IgD-negative memory B cell (primary cell): ENCODE measurements at regions not wholly inside any gene's neighbourhood (a gene's known extent, or its start where the extent isn't known, plus 50 kb on each side); places are given as distances from the start of the nearest gene placed in this dataset.

Source experiments
- H3K27ac Mint-ChIP-seq, 3 donors: one replicate each; pipeline ENCODE4 v1.8.0; 2020 to 2022; ENCODE audit warnings: mild to moderate bottlenecking in 3 of 3, mixed read lengths in 3 of 3, moderate library complexity in 1 of 3
- H3K27me3 Mint-ChIP-seq: one replicate; pipeline ENCODE4 v1.8.0; 2021; ENCODE audit warnings: mixed read lengths
- H3K36me3 Mint-ChIP-seq: one replicate; pipeline ENCODE4 v1.8.0; 2020; ENCODE audit warnings: mild to moderate bottlenecking, mixed read lengths
- H3K4me1 Mint-ChIP-seq, 3 donors: one replicate each; pipeline ENCODE4 v1.8.0; 2020 to 2022; ENCODE audit warnings: mixed read lengths in 3 of 3, mild to moderate bottlenecking in 1 of 3
- H3K4me3 Mint-ChIP-seq, 4 donors: one replicate each; pipeline ENCODE4 v1.8.0; 2020 to 2022; ENCODE audit warnings: mild to moderate bottlenecking in 4 of 4, mixed read lengths in 4 of 4, moderate library complexity in 3 of 4
- H3K9me3 Mint-ChIP-seq, 3 donors: one replicate each; pipeline ENCODE4 v1.8.0; 2020 to 2021; ENCODE audit warnings: mixed read lengths in 3 of 3, mild to moderate bottlenecking in 1 of 3

DNA sequence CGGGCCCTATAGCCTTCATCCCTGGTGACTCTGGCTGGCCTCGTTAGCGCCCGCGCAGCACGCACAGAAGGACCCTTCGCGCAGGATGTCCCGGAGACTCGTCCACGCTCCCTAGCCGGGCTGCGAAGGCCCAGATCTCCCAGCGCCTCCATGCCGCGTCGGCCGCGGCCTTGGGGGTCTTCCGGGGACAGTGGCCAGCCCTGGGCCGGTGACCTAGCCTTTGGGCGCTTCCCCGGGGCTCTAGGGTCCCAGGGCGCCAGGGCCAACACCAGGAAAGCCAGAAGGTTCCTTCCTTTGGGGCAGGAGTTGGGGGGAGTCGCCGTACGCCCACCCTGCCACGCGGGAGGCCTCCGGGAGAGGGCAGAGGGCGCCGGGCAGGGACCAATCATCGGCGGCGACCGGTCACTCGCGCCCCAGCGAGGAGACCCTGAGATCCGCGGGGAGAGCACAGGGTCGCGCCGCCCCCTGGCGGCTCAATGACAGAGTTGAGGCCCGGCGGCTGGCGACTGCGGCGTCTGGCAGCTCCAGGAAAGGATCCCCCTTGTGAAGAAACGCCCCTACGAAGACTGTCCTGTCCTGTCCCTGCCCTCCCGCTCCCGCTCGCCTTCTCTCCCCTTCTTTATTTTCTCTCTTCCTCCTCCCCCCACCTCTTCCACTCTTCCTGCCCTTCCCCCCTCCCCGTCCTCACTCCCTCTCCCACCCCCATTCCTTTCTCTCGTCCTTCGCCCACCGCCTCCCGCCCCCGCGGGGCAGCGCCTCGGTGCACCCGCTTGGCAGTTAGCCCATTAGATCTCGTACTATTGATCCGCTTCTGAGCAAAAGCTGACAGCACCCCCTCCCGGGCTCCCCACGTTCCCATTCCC is 62.3 kb upstream of the LBX1 start:
- Mint-ChIP-seq H3K27me3 (peaks cover 60% of the 10 kb centered on the region), H3K4me3 (peak overlapping the region in 3 of 4 donors; percentile 76 to 93 (median 91)), H3K27ac (no peak overlapping the region), H3K36me3 (peaks cover 2% of the 10 kb centered on the region), H3K4me1 (peaks cover 0 to 2% (median 2%) of the 10 kb centered on the region in 3 donors), H3K9me3 (no peaks in the 10 kb centered on the region)

DNA sequence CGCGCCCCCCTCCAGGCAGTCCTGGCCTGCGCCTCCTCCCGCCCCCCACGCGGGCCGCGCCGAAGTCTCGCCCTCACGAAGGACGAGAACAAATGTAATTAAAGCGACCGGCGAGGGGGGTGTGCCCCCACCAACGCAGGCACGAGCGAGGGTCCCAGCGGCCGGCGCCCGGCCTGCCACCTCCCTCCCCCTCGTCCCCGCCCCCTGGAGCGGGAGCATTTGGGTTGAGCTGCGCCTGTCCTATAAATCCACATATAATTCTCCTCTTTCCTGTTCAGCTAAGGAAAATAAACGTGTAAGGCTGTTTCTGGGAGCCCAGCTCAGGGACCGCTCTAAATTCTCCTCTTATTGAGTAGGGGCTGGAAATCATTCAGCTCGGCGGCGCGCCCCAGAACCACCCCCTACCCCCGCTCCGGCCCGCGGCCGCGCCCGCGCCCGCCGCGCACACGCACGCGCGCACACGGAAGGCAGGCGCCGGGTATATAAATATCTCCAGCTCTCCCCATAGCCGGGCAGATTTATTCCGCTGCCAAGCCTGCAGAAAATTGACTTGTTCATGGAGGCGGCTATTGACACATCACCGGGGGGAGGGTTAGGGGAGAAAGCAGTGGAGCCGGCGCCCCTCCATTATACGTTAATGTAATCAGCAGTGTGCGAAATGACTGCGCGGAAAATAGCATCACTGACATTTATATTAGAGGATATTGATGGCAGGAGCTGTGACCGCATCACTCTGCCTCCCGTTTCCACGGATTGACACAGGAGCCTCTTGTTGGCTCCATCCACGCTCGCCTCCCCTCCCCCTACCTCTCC is 61.6 kb upstream of the BTRC start:
- H3K36me3 Mint-ChIP-seq, result peaks cover 2% of the 10 kb centered on the region
- no peak overlapping the region for H3K27ac Mint-ChIP-seq
- peaks cover 53% of the 10 kb centered on the region for H3K27me3 Mint-ChIP-seq
- no peaks in the 10 kb centered on the region for H3K9me3 Mint-ChIP-seq
- H3K4me3 Mint-ChIP-seq, result peak overlapping the region; percentile 25 to 91 (median 83)
- H3K4me1 Mint-ChIP-seq, result peaks cover 0 to 2% (median 0%) of the 10 kb centered on the region in 3 donors

DNA sequence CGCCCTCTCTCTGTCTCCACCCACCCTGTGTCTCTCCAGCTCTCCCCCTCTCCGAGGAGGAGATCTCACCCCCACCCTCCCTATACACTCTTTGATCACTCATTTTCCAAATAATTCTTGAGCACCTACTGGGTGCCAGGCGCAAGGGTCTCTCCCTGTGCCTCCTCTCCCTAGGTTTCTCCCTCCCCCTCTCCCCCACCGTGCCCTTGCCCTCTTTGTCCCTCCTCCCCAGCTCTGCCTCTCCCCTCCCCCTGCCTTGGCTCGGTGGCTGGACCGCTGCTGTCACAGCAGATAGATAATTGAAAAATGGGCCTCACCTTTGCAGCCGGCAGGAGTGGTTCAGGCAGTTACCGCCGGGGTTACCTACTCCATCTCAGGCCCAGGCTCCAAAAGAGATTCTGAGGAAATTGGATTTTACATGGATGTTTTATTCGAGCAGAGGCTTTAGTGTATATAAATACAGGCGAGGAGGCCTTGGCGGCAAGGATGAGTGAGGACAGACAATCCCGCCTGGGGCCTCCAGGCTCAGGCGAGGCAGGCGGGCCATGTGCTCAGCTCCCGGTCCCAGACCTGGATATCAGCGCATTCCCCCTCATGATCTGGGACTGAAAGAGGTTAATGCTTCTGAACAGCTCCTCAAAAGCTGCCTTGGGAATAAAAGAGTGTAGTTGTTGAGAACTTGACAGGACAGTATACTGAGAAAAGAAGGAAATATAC is 60.8 kb upstream of the BTRC start:
- no peaks in the 10 kb centered on the region for H3K9me3 Mint-ChIP-seq
- peaks cover 2% of the 10 kb centered on the region for H3K36me3 Mint-ChIP-seq
- H3K27ac Mint-ChIP-seq, result no peak overlapping the region
- peaks cover 56% of the 10 kb centered on the region for H3K27me3 Mint-ChIP-seq
- H3K4me3 Mint-ChIP-seq, result peak overlapping the region in 1 of 4 donors; percentile 91
- H3K4me1 Mint-ChIP-seq, result peaks cover 0 to 2% (median 2%) of the 10 kb centered on the region in 3 donors

DNA sequence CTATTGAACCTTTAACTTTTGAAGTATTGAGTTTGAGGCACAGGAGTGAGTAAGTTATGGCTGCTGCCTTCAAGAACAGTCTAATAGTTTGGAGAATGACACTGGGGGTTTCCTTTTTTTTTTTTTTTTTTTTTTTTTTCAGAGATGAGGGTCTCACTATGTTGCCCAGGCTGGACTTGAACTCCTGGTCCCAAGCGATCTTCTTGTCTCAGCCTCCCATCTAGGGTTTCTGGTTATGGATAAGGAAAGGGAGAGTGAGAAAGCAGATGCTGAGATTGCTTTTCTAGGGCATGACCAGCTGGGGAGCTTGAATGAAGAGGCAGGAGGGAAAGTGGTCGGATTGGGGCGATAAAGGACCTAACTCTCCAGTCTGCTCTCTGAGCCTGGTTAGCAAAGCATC is 59.9 kb upstream of the BTRC start:
- Mint-ChIP-seq H3K27ac (no peak overlapping the region), H3K4me3 (no peak overlapping the region), H3K4me1 (peaks cover 0 to 2% (median 2%) of the 10 kb centered on the region in 3 donors), H3K9me3 (no peaks in the 10 kb centered on the region), H3K36me3 (peaks cover 2% of the 10 kb centered on the region), H3K27me3 (peaks cover 51% of the 10 kb centered on the region)

DNA sequence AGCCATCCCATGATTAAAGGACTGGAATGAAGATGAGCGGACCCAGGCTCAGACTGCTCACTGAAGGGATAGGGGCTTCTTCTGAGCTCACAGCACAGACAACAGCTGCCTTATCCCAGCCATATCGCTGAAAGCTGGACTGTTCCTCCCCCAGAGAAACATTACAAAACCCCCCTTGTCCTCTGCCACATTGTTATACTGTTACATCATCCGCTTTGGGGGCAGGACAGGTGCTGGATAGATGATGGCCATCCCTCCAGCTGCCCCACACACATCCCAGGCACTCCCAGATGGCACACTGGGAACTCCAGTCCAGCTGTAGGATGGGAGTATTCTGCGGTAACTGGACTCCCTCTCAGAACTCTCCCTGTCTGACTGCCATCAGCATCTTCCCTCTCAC is 58.7 kb upstream of the BTRC start:
- peaks cover 0 to 2% (median 2%) of the 10 kb centered on the region in 3 donors for H3K4me1 Mint-ChIP-seq
- no peaks in the 10 kb centered on the region for H3K9me3 Mint-ChIP-seq
- peaks cover 47% of the 10 kb centered on the region for H3K27me3 Mint-ChIP-seq
- no peak overlapping the region for H3K27ac Mint-ChIP-seq
- peaks cover 2% of the 10 kb centered on the region for H3K36me3 Mint-ChIP-seq
- H3K4me3 Mint-ChIP-seq, result peak overlapping the region in 1 of 4 donors; percentile 55

DNA sequence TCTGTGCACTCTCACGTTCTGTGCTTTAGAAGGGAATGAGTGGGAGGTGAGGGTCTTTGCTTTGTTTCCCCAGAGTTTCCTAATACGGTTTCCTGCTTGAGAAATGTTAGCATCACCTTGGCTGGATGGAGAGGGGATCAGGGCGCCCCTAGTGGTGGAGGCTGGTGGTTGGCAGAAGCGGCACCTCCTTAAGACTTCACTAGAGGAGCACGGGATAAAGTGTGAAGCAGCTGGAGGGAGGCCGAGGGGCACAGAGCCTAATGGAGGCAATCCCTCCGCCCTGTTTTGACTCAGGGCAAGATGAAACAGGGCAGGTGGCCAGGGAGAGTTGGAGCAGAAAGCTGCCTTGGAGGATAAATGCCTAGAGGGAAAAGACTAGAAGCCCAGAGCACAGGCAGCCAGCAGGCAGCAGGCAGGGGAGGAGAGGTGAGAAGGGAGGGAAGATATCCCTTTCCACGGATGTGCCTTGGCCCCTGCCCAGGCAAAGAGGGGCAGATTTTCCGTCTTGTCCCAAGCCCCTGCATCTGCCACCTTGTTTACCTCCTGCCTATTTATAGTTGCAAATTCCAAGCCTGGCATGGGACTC is 56.0 kb upstream of the BTRC start:
- Mint-ChIP-seq H3K36me3 (peaks cover 2% of the 10 kb centered on the region), H3K4me3 (no peak overlapping the region), H3K4me1 (peaks cover 0 to 2% (median 0%) of the 10 kb centered on the region in 3 donors), H3K27ac (no peak overlapping the region), H3K9me3 (no peaks in the 10 kb centered on the region), H3K27me3 (peaks cover 33% of the 10 kb centered on the region)

DNA sequence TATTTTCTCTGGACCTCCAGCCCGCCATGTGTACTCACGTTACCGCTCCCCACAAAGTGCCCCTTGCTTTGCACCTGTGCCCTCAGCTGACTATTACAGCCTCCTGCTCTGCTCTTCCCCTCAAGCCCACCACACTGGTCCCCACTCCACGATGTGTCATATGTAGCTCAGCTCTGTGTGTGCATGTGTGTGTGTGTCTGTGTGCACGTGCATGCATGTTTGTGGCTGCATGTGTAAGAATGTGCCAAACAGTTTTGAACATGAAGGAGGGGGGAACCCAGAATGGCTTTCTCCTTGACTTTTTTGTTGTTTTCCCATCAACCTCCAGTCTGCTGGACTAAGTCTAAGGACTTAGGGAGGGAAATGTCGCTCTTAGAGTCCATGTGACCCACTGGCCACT is 54.8 kb upstream of the BTRC start:
- Mint-ChIP-seq H3K4me1 (peaks cover 0 to 2% (median 0%) of the 10 kb centered on the region in 3 donors), H3K4me3 (no peak overlapping the region), H3K9me3 (no peaks in the 10 kb centered on the region), H3K27ac (no peak overlapping the region), H3K36me3 (peaks cover 2% of the 10 kb centered on the region), H3K27me3 (peaks cover 30% of the 10 kb centered on the region)

DNA sequence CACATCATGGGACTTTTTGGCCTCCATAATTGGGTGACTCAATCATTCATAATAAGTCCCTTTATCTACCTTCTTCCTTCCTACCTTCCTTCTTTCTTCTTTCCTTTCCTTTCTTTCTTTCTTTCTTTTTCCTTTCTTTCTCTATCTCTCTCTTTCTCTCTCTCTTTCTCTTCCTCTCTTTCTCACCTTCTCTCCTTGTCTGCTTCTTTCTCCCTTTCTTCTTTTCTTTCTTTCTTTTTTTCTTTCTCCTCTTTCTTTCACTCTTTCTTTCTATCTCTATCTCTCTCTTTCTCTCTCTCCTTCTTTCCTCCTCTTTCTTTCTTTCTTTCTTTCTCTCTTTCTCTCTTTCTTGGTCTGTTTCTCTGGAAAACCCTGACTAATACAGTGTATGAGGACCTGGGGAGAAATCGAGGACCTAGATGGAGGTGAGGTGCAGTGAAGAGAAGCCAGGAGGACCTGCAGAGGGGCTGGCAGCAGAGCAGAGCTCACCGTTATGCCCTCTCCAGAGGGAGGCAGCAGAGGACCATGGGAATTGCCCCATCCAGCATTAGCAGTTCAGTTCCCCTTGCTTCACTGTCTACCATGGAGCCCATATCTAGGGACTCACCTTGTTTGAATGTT is 52.7 kb upstream of the BTRC start:
- H3K4me1 Mint-ChIP-seq, result peaks cover 0 to 2% (median 0%) of the 10 kb centered on the region in 3 donors
- H3K9me3 Mint-ChIP-seq, result no peaks in the 10 kb centered on the region
- peaks cover 21% of the 10 kb centered on the region for H3K27me3 Mint-ChIP-seq
- H3K27ac Mint-ChIP-seq, result peak overlapping the region in 1 of 3 donors; percentile 30
- H3K36me3 Mint-ChIP-seq, result no peaks in the 10 kb centered on the region
- no peak overlapping the region for H3K4me3 Mint-ChIP-seq

DNA sequence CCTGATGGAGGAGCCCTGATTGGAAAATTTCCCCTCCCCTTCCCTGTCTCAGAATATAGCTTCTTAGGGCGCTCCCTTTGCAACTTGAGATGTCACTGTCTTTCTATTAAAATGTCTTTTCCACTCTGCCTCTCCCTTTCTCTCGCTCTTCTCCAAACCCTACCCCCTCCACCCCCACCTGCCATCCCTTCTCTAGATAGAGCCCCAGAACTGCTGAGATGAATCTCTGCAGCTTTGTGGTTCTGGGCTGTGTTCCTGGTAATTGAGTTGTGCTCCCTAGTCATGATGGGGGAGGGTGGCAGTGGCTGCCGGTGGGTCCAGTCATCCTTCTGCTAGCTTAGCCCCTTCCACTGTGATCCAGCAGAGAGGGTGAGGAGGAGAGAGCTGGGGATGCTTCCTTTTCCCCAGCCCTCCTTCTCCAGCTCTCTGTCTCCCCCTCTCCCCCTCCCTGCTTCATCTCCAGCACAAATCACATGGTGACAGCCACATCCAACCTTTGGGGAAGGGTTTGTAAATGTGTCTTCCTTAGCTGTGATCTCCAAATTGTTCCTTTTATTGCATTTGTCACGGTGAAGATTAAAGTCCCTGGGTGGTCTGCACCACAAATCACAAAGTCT is 50.8 kb upstream of the BTRC start:
- no peaks in the 10 kb centered on the region for H3K4me1 Mint-ChIP-seq
- H3K36me3 Mint-ChIP-seq, result no peaks in the 10 kb centered on the region
- H3K27ac Mint-ChIP-seq, result no peak overlapping the region
- no peak overlapping the region for H3K4me3 Mint-ChIP-seq
- H3K27me3 Mint-ChIP-seq, result peaks cover 26% of the 10 kb centered on the region
- no peaks in the 10 kb centered on the region for H3K9me3 Mint-ChIP-seq
